Vagina (tissue), 2 donors: ENCODE measurements at regions not wholly inside any gene's neighbourhood (a gene's known extent, or its start where the extent isn't known, plus 50 kb on each side); places are given as distances from the start of the nearest gene placed in this dataset.

Experiments
- CTCF ChIP-seq, 3 experiments: fragments of 450-650 bp in 2 of 3; fragments of 200-600 bp in 1 of 3; sonication (generic) in 1 of 3; IDR thresholded peaks; one replicate each; pipeline ENCODE4 v1.5.1; 2017 to 2019; ENCODE audit warnings: antibody characterized with exemption in 3 of 3, mild to moderate bottlenecking in 2 of 3, moderate library complexity in 2 of 3
- POLR2AphosphoS5 ChIP-seq, 2 donors: sonication (generic); formaldehyde crosslinking; IDR thresholded peaks; one replicate each; pipeline ENCODE4 v1.9.0; 2017; ENCODE audit warnings: antibody characterized with exemption in 2 of 2, mild to moderate bottlenecking in 2 of 2, low read depth in 1 of 2; ENCODE audit not compliant: insufficient read depth in 1 of 2

- no peak for TF ChIP-seq CTCF (IDR thresholded peaks at IDR 0.05)
- no peak for TF ChIP-seq POLR2AphosphoS5 (IDR thresholded peaks at IDR 0.05; ENCODE audit: insufficient read depth in 1 of 2, low read depth in 1 of 2)
Observed at GRCh38 chr1:229171934-229172333, 99.0 kb upstream of the RAB4A start.
